ENCODE measurements at regions not wholly inside any gene's neighbourhood (a gene's known extent, or its start where the extent isn't known, plus 50 kb on each side); places are given as distances from the start of the nearest gene placed in this dataset.

DNA sequence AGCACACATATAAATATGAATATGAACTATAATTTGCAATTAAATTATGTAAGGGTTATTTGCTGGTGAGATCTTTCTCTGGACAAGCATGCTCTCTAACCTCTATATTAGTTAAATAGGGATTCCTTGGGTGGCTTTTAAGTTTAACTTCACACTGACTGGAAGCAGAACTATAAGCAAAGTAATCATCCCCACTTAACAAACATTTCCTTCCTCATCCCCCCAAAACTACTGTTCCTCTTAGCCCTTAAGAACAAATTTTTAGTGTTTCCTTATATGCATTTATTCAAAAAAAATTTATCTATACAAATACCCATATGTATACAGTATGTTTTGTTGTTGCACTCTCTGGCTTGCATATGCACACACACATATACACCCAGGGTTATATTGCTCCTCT is 512.1 kb upstream of the MEF2C start:
- H3K36me3 Mint-ChIP-seq (ENCODE audit: low read depth), result no peaks in the 10 kb centered on the region
- no peak overlapping the region for H3K4me3 Mint-ChIP-seq (ENCODE audit: low read depth)
- no peak overlapping the region for H3K27ac Mint-ChIP-seq
- intact Hi-C loops (cut with micrococcal nuclease), result no loop called here
- no peaks in the 10 kb centered on the region for H3K27me3 Mint-ChIP-seq (ENCODE audit: low read depth)
- H3K4me1 Mint-ChIP-seq (ENCODE audit: low read depth), result peaks cover 8% of the 10 kb centered on the region
- no peaks in the 10 kb centered on the region for H3K9me3 Mint-ChIP-seq
- DNase-seq (ENCODE audit: low spot score), result no peak

DNA sequence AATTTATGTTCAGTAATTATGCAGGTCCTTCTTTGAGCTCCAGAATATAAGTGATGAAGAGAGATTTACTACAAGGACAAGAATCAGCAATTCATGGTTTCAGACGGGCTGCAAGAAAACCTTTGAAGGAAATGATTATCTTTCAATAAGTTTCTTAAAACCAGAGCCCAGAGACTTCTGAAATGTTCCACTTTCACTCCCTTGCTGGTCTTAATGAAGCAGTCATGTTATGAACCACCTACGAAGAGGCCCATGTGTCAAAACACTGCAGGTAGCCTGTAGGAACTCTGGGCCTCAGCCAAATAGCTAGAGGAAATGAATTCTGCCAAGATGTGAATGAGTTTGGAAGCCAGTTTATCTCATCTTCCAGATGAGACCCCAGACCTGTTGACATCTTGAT is 505.9 kb upstream of the MEF2C start:
- no peak overlapping the region for H3K27ac Mint-ChIP-seq
- H3K9me3 Mint-ChIP-seq, result no peaks in the 10 kb centered on the region
- DNase-seq (ENCODE audit: low spot score), result no peak
- H3K4me1 Mint-ChIP-seq (ENCODE audit: low read depth), result no peaks in the 10 kb centered on the region
- intact Hi-C loops (cut with micrococcal nuclease), result no loop called here
- H3K27me3 Mint-ChIP-seq (ENCODE audit: low read depth), result no peaks in the 10 kb centered on the region
- no peaks in the 10 kb centered on the region for H3K36me3 Mint-ChIP-seq (ENCODE audit: low read depth)
- no peak overlapping the region for H3K4me3 Mint-ChIP-seq (ENCODE audit: low read depth)

DNA sequence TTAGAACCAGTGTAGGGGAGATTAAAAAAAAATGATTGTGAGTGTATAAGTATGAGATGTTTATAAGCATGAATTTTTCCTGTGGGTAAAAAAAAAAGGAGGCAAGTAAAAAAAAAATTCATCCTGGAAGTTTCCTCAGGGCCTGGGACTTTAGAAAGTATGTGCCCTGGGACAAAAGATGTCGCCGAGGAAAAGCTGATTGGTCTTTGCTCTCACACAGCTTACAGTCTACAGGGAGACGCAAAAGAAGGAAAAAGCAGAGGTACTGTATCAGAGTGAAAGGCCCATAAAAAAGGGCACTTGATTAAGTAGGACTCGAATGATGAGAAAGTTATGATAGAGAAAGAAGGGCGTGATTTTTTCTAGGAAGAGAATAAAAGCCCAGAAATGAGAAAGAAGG is 501.4 kb upstream of the MEF2C start:
- no peak overlapping the region for H3K27ac Mint-ChIP-seq
- DNase-seq (ENCODE audit: low spot score), result no peak
- intact Hi-C loops (cut with micrococcal nuclease), result no loop called here
- H3K9me3 Mint-ChIP-seq, result no peaks in the 10 kb centered on the region
- H3K4me3 Mint-ChIP-seq (ENCODE audit: low read depth), result no peak overlapping the region
- no peaks in the 10 kb centered on the region for H3K36me3 Mint-ChIP-seq (ENCODE audit: low read depth)
- H3K4me1 Mint-ChIP-seq (ENCODE audit: low read depth), result no peaks in the 10 kb centered on the region
- no peaks in the 10 kb centered on the region for H3K27me3 Mint-ChIP-seq (ENCODE audit: low read depth)

DNA sequence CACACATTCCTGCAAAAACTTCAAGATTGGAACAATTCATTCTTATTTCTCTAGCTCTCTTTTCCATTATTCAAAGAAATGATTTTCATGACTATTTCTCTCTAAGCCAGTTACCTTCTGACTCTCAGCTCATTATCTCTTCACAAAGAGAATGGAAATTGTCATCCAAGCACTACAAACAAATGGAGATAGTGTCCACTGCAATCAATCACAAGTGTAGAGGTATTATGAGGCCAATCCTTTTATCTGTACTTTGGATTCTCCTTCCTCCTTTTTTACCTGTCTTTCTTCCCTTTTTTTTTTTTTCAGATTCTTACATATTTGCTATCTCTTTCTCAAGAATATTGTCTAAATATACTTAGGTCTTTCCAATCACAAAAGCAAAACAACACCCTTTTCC is 497.7 kb upstream of the MEF2C start:
- H3K4me1 Mint-ChIP-seq (ENCODE audit: low read depth), result no peaks in the 10 kb centered on the region
- H3K9me3 Mint-ChIP-seq, result no peaks in the 10 kb centered on the region
- no peak overlapping the region for H3K27ac Mint-ChIP-seq
- H3K27me3 Mint-ChIP-seq (ENCODE audit: low read depth), result no peaks in the 10 kb centered on the region
- intact Hi-C loops (cut with micrococcal nuclease), result no loop called here
- H3K4me3 Mint-ChIP-seq (ENCODE audit: low read depth), result no peak overlapping the region
- no peak for DNase-seq (ENCODE audit: low spot score)
- no peaks in the 10 kb centered on the region for H3K36me3 Mint-ChIP-seq (ENCODE audit: low read depth)

DNA sequence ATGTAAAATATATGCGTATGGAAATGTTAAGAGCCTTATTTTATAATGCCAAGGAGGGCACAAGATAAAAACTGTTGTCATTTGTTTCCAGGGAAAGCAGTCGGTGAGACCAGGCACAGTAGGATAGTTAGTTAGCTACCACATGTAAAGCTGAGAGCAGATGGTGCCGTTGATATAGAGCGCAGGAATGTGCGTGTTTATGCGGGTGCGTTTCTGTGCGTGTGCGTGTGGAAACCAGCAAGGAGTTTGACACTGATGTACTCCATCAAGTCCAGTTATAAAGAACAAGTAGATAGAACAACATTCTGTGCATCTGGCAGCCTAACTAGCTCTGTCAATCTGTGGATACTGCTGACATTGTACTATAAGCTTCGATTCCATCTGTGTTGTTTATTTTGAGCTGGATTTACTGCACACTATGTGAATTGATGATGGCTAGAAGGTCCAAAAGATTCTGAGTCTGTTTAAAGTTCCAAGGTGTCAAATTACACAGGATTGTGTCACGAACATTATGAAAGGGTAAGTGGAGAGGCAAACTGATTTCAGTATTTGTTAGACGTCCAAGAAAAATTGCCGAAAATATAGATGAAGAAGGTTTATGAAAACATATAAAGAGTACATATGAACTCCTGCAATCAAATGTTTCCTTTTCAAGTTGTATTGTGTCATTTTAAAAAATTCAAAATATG is 494.9 kb upstream of the MEF2C start:
- no peaks in the 10 kb centered on the region for H3K36me3 Mint-ChIP-seq (ENCODE audit: low read depth)
- no peaks in the 10 kb centered on the region for H3K9me3 Mint-ChIP-seq
- intact Hi-C loops (cut with micrococcal nuclease), result no loop called here
- no peak overlapping the region for H3K4me3 Mint-ChIP-seq (ENCODE audit: low read depth)
- no peak for DNase-seq (ENCODE audit: low spot score)
- no peak overlapping the region for H3K27ac Mint-ChIP-seq
- no peaks in the 10 kb centered on the region for H3K4me1 Mint-ChIP-seq (ENCODE audit: low read depth)
- H3K27me3 Mint-ChIP-seq (ENCODE audit: low read depth), result no peaks in the 10 kb centered on the region

DNA sequence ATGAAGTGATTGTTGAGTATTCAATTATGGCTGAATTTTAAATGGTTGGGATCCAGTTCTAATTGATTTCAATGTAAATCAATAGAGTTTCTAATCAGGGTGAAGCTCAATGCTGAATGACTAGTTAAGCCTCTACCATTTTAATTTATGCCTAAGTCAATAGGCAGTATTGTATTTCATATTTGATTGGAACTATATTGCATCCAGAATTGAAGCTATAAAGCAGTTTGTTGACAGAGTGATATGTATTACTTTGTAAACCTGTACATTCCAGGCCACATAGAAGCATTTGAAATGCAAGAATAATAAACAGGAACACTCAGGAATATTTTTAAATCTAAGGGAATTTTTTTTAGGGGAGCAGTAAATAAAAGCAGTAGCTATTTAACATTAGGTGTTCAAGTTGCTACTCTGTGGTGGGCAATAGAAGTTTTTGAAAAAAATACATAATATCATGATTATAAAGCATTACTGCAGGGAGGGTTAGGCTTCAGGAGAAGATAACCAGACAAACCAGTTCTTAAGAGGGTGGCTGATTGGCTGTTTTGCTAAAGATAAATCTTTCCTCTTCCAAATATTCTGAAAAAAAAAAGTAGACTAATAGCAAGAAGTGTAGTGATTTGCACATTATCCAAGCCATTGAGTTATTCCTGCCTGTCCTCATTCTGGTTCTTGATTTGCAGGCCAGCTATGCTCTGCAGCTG is 492.0 kb upstream of the MEF2C start:
- H3K36me3 Mint-ChIP-seq (ENCODE audit: low read depth), result no peaks in the 10 kb centered on the region
- H3K4me1 Mint-ChIP-seq (ENCODE audit: low read depth), result no peaks in the 10 kb centered on the region
- H3K27ac Mint-ChIP-seq, result no peak overlapping the region
- intact Hi-C loops (cut with micrococcal nuclease), result no loop called here
- H3K9me3 Mint-ChIP-seq, result no peaks in the 10 kb centered on the region
- H3K27me3 Mint-ChIP-seq (ENCODE audit: low read depth), result no peaks in the 10 kb centered on the region
- no peak overlapping the region for H3K4me3 Mint-ChIP-seq (ENCODE audit: low read depth)
- no peak for DNase-seq (ENCODE audit: low spot score)

DNA sequence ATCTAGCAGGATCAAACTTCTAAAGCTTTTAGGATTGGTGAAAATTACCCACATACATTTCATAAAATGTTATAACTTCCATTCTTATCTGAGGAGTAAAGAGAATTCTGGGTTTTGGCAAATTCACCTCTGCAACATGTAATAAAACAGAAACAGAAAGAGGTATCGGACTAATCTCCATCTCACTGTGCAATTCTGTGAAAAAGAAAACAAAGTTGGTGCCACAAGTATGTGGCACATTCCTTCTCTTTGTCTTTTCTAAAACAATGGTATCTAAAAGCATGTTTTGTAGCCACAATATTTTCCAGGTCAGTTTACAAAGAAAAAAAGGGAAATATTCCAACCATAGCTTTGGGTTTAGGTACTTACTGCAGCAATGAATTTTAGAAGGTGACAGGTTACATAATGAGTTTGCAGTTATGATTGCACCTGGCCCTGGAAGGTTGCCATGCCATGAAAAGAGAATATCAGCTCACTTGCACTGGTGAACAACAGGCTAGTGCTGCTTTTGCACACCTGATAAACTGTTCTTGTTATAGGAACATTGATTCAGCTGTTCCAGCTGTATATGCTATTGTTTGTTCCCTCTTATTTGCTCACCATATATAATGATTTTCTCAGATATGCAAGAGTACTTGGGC is 491.3 kb upstream of the MEF2C start:
- no peaks in the 10 kb centered on the region for H3K36me3 Mint-ChIP-seq (ENCODE audit: low read depth)
- peaks cover 4% of the 10 kb centered on the region for H3K9me3 Mint-ChIP-seq

DNA sequence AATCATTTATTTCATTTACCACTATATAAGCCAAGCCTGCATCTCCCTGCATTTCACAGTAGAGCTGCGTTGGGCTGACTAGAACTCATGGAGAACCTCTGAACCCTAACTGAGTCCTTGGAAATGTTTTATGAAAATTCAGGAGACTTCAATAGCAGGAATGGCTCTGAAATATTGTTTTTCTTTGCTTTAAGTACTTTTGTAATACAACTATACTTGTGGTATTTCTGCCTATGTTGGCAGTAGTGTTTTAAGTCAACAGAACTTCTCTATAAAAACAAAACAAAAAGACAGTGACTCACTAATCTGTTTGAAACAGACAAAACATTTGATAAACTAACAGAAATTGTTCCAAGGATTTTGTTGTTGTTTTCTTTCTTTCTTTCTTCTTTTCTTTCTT is 489.2 kb upstream of the MEF2C start:
- no peak overlapping the region for H3K27ac Mint-ChIP-seq
- no peak overlapping the region for H3K4me3 Mint-ChIP-seq (ENCODE audit: low read depth)
- H3K9me3 Mint-ChIP-seq, result peaks cover 6% of the 10 kb centered on the region
- no peaks in the 10 kb centered on the region for H3K27me3 Mint-ChIP-seq (ENCODE audit: low read depth)
- no peaks in the 10 kb centered on the region for H3K36me3 Mint-ChIP-seq (ENCODE audit: low read depth)
- intact Hi-C loops (cut with micrococcal nuclease), result no loop called here
- H3K4me1 Mint-ChIP-seq (ENCODE audit: low read depth), result no peaks in the 10 kb centered on the region
- DNase-seq (ENCODE audit: low spot score), result no peak

More for the DNA sequence above, 491.3 kb upstream of the MEF2C start:
- no peaks in the 10 kb centered on the region for H3K4me1 Mint-ChIP-seq (ENCODE audit: low read depth)
- H3K27ac Mint-ChIP-seq, result no peak overlapping the region
- no peak overlapping the region for H3K4me3 Mint-ChIP-seq (ENCODE audit: low read depth)
- DNase-seq (ENCODE audit: low spot score), result no peak
- intact Hi-C loops (cut with micrococcal nuclease), result no loop called here
- H3K27me3 Mint-ChIP-seq (ENCODE audit: low read depth), result no peaks in the 10 kb centered on the region

DNA sequence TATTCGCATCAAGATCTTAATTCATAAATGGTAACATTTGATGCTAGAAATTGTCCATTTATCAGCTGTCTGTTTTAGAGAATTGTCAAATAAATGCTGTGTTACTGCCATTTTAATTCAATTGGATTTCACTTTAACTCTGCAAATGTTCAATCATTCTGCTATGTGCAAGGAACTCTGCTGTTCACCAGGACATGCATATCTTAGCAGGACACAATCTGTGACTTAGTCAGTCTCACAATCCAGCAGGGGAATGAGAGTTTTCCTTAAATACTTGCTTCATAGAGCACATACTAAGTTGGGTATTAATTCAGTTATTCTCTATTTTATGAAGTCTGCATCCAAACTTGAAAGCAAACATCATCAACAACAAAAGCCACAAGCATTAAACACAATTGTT is 488.7 kb upstream of the MEF2C start:
- no peak for DNase-seq (ENCODE audit: low spot score)
- Mint-ChIP-seq H3K4me3 (ENCODE audit: low read depth) (no peak overlapping the region), H3K4me1 (ENCODE audit: low read depth) (no peaks in the 10 kb centered on the region), H3K36me3 (ENCODE audit: low read depth) (no peaks in the 10 kb centered on the region), H3K9me3 (peaks cover 6% of the 10 kb centered on the region), H3K27ac (no peak overlapping the region), H3K27me3 (ENCODE audit: low read depth) (no peaks in the 10 kb centered on the region)
- intact Hi-C loops (cut with micrococcal nuclease), result no loop called here

DNA sequence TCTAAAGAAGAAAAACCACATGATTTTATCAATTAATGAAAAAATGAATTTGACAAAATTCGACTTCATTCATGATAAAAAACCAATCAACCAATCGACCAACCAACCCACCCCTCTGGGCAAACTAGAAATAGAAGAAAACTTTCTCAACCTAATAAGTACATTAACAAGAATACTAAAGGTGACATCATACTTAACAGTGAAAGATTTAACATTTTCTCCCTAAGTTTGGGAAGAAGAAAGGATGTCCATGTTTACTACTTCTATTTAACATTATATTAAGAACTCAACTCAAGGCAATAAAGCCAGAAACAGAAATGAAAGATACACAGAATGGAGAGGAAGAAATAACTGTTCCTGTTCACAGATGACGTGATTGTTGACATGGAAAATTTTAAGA is 476.1 kb upstream of the MEF2C start:
- H3K36me3 Mint-ChIP-seq (ENCODE audit: low read depth), result no peaks in the 10 kb centered on the region
- intact Hi-C loops (cut with micrococcal nuclease), result no loop called here
- H3K4me3 Mint-ChIP-seq (ENCODE audit: low read depth), result no peak overlapping the region
- H3K9me3 Mint-ChIP-seq, result no peaks in the 10 kb centered on the region
- no peak overlapping the region for H3K27ac Mint-ChIP-seq
- no peaks in the 10 kb centered on the region for H3K27me3 Mint-ChIP-seq (ENCODE audit: low read depth)
- DNase-seq (ENCODE audit: low spot score), result no peak
- H3K4me1 Mint-ChIP-seq (ENCODE audit: low read depth), result peaks cover 3% of the 10 kb centered on the region

DNA sequence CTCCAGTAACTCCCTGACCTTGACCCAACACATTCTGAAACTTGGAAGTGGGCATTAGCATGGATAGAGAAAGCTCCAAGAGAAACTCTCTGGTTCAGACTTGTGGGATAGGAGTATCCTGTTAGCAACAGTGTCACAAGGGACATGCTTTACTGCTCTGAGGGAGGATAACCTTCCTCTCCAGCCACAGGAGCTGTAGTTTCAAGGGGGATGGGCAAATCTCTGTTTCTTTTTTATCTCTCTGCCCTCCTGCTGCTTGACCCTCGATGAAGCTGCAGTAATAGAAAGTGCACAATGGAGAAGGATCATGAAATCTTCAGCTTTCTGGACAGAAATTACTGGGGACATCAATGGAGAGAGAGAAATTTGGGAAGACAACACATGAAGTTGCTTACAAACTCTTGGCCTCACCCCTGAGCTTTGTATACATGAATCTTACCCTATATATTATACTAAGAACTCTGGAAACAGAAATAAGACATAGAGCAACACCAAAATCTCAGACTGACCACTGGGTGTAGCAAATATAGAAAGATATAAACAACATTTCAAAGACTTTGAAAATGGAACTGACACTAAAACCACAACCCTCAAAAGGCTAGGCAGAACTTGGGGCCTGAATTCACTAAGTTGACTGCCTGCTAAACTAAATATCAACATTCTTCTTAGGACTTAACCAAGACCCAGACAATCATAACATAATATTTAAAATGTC is 471.0 kb upstream of the MEF2C start:
- no peaks in the 10 kb centered on the region for H3K9me3 Mint-ChIP-seq
- intact Hi-C loops (cut with micrococcal nuclease), result no loop called here
- no peak for DNase-seq (ENCODE audit: low spot score)
- peaks cover 7% of the 10 kb centered on the region for H3K4me1 Mint-ChIP-seq (ENCODE audit: low read depth)
- no peaks in the 10 kb centered on the region for H3K36me3 Mint-ChIP-seq (ENCODE audit: low read depth)
- H3K27ac Mint-ChIP-seq, result no peak overlapping the region
- no peak overlapping the region for H3K4me3 Mint-ChIP-seq (ENCODE audit: low read depth)
- H3K27me3 Mint-ChIP-seq (ENCODE audit: low read depth), result no peaks in the 10 kb centered on the region

DNA sequence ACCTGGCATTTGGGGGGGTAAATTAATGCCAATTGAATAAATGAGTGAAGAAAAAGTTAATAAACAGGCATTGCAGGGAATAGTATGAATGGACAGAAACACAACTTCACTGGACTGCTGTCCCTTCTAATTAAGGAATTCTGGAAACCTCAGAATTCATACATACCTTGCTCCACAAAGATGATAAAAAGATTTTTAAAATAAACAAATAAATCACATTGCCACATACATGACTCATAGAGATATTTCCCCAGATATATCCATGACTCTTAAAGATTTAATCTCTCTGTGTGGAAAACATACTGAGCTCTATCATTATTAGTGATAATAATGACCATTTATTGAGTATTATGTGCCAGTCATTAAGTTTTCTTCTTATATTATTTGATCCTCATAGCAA is 469.0 kb upstream of the MEF2C start:
- Mint-ChIP-seq H3K4me3 (ENCODE audit: low read depth) (no peak overlapping the region), H3K27me3 (ENCODE audit: low read depth) (no peaks in the 10 kb centered on the region), H3K9me3 (no peaks in the 10 kb centered on the region), H3K36me3 (ENCODE audit: low read depth) (no peaks in the 10 kb centered on the region), H3K4me1 (ENCODE audit: low read depth) (peaks cover 7% of the 10 kb centered on the region), H3K27ac (no peak overlapping the region)
- no peak for DNase-seq (ENCODE audit: low spot score)
- intact Hi-C loops (cut with micrococcal nuclease), result no loop called here

DNA sequence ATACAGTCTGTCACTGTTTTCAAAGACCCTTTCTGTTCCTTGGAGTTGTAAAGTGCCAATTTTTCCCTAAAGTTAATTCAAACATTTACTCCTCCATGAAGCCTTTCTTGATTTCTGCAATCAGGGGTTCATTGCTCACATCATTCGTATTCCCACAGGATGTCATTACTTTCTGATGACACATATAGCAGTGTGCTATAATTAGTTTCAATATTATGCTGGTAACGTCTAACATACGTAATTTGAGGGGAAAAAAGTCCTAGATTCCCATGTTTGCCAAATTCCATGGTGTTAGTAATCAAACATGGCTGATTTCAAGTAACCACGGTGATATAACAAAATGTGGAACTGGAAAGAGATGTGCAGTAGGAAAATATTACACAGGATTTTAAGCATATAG is 468.2 kb upstream of the MEF2C start:
- intact Hi-C loops (cut with micrococcal nuclease), result no loop called here
- Mint-ChIP-seq H3K36me3 (ENCODE audit: low read depth) (no peaks in the 10 kb centered on the region), H3K27ac (no peak overlapping the region), H3K4me3 (ENCODE audit: low read depth) (no peak overlapping the region), H3K9me3 (no peaks in the 10 kb centered on the region), H3K4me1 (ENCODE audit: low read depth) (peaks cover 9% of the 10 kb centered on the region), H3K27me3 (ENCODE audit: low read depth) (no peaks in the 10 kb centered on the region)
- DNase-seq (ENCODE audit: low spot score), result no peak

All from activated T-helper 2 cell treated with anti-CD3 and anti-CD28 coated beads, Interferon-gamma antibody, Interleukin-2, Interleukin-4, amounts not matched to agents 10 μg/mL and 5 μg/mL and 100 μg/mL, durations not matched to agents 14 hours and 24 hours and 36 hours (primary cell).